Stimulated activated CD4-positive, alpha-beta T cell treated with anti-CD3 and anti-CD28 coated beads, Interleukin-12 subunit alpha, Interleukin-12 subunit beta, amount 100 ng/mL, for 4 hours (primary cell): ENCODE measurements at regions not wholly inside any gene's neighbourhood (a gene's known extent, or its start where the extent isn't known, plus 50 kb on each side); places are given as distances from the start of the nearest gene placed in this dataset.

ENCODE experiments used
- DNase-seq: peaks from one replicate; pipeline ENCODE4 v3.0.0-alpha.2; 2020

DNA sequence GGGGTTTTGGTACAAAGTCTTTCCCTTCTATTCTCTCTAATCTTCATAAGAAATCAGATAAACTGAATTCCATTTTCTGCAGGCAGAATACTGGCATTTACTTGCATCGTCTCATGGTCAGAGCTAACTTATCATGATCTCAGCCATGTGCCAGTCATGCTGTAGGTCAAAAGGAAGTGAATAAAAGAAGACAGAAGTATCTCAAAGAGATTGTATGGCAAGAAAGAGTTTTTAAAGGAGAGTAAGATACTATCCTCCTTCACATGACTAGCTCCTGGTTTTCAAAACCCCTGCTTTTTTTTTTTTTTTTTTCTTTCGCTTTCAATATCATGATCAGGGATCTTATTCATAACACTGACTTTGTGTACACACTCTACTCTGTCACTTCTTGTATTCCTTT is 398.3 kb downstream of the C6orf118 start:
- DNase-seq = no peak

DNA sequence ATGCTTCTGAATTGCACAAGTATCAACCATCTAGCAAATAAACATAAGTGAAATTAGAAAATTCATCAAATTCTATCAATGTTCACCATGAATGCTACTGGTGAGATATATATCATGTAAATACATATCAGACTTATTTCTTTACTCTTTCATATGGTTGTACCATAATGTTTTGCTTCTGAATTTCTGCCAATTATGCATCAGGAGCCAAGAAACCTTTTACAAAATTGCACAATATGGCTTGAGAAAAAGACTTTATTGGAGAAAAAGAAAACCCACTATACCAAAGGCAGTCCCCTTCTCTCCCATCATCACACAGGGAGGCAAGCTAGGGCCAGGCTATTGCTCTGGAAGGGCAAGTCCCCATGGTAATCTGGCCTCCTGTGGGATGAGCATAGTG is 402.6 kb downstream of the C6orf118 start:
- DNase-seq = no peak

- DNase-seq = no peak
Measured at GRCh38 chr6:164905311-164905710, 404.1 kb downstream of the C6orf118 start.

- no peak for DNase-seq
Measured at GRCh38 chr6:164898412-164898811, 411.0 kb downstream of the C6orf118 start.

DNA sequence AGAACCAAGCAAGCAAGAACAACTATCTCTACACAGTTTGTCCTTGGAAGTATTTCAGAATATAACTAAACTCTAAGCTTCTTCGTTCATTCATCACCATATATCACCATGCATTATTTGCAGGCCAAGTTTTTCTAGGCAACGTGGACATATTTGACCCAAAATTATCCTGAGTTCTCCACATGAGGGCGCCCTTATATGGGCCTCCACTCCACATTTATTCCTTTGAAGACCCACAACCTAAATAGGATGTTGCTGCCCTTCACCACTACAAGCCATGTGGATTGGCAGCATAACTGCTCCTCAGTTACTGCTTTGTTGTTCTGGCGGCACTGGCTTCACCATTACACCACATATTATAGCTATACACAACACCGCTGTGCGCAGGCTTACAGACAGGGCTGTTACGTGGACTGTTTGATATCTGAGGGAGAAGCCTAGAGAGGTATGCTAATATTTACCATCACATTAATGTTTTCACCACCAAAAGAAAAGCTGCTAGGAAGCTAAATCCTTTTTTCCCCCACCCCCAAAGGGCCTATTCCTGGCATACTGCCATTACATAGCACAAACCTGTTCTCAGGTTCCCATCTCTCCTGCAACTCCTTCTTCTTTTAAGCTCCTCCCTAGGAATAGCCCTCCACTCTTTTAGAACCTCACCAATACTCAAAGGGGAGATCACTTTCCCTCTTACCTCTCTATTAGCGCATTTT is 411.7 kb downstream of the C6orf118 start:
- DNase-seq = no peak

GRCh38 chr6:164889980-164890379 is 419.4 kb downstream of the C6orf118 start:
- no peak for DNase-seq

DNA sequence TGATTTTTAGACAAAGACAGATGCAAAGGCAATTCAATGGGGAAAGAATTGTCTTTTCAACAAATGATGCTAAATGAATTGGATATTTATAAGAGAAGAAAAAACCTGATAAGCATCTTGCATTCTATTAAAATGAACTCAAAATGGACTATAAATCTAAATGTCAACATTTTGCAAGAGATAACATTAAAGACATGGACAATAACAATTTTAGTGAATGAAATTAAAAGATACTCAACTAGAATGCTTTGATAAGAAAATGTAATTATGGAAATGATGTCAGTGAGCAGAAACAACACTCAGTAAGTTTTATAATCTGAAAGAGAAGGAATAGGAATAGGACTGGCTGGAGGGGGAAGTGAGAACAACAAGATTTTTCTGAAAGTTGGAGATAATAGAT is 421.7 kb downstream of the C6orf118 start:
- DNase-seq = no peak

DNA sequence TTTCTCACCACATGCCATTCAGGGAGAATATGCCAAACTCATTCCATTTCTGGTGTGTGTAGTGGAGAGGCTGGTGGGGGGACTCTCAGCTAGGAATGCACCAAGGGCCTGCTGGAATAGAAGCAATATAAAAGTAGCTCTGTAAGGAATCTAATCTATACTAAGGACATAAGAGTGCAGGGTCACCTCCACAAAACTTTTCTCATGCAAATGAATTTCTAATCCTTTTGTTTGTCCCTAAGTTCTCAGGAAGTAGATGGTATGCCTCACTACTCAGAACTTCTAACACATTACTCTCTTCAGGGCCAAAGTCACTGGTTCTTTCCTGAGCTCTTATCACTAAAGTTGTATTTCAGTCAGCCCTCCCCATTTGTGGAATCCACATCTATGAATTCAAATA is 427.2 kb downstream of the C6orf118 start:
- no peak for DNase-seq

- DNase-seq = no peak
Measured at GRCh38 chr6:164871783-164872182, 437.6 kb downstream of the C6orf118 start.

GRCh38 chr6:164870164-164870563 is 439.2 kb downstream of the C6orf118 start:
- no peak for DNase-seq

GRCh38 chr6:164861967-164862366 is 447.4 kb downstream of the C6orf118 start:
- no peak for DNase-seq

DNA sequence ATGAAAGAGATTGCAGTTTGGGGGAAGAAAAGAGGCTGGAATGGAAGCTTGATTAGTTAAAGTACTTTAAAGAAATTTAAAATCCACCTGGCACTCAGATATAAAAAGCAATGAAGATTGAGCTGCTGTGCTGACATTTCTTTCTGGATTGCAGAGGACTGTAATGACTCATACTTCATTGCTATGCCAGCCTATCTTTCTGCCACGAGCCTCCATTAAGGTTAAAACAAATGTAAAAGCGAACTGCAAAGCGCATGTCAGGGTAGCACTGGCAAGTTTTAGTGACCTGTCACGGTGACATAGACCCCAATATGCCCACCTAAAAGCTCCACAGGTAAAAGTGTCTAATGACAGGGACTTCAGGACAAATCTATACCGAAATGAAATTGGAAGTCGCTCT is 449.6 kb downstream of the C6orf118 start:
- DNase-seq = no peak

GRCh38 chr6:164856138-164856537 is 453.3 kb downstream of the C6orf118 start:
- DNase-seq = no peak

DNA sequence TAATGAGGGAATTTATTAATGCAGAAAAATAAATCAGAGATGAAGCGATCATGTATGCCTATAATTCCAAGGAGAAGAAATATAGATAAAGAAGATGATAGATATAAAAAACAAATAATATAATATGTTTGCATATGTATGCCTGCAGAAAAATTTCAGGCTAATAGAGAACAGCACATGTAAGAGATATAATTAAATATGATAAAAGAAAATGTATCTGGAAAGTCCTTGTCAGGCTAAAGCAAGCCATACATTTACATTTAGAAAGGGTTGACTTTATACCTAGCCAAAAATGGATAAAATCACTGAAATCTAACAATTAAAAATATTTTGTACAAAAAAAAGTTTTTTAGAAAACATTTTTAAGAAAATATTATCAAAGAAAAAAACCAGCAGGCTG is 454.1 kb downstream of the C6orf118 start:
- no peak for DNase-seq

- DNase-seq = no peak
Measured at GRCh38 chr6:164854526-164854925, 454.9 kb downstream of the C6orf118 start.

GRCh38 chr6:164845773-164846172 is 463.6 kb downstream of the C6orf118 start:
- DNase-seq = no peak

DNA sequence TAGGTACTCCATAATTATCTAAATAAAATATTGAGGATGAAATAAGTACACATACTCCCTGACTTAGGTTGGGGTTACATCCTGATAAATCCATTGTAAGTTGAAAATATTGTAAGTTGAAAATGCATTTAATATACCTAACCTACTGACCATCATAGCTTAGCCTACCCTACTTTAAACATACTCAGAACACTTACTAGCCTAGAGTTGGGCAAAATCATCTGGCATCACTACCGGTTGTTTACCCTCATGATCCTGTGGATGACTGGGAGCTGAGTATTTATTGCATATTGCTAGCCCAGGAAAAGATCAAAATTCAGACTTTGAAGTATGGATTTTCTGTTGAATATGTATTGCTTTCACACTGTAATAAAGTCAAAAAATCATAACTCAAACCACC is 467.3 kb downstream of the C6orf118 start:
- no peak for DNase-seq

DNA sequence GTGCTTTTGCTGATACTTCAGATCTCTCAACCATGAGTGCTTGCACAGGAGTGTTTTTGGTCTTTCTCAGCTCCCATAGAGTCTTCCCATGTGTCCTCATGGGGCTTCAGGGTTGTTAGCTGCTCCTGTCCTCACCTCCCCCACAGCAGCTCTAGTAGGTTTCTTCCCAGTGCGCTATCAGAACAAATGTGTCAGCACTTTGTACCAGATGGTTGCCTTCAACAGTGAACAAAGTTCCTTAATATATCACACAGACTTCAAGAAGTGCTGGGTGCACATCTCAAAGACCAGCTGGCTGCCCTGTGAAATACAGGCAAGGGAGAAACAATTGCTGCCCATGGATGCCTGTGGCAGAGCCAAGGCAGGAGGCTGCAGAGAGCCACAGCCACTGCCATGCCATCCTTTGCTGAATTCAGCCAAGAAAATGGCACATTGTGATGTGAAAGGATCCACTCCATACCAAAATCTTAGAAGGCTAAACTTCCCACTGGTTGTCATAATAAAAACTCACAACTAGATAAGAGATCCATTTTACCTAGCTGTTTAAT is 471.3 kb downstream of the C6orf118 start:
- no peak for DNase-seq

GRCh38 chr6:164836486-164836885 is 472.9 kb downstream of the C6orf118 start:
- no peak for DNase-seq

GRCh38 chr6:164832410-164832809 is 477.0 kb downstream of the C6orf118 start:
- DNase-seq = no peak

GRCh38 chr6:164827537-164827936 is 481.9 kb downstream of the C6orf118 start:
- no peak for DNase-seq

DNA sequence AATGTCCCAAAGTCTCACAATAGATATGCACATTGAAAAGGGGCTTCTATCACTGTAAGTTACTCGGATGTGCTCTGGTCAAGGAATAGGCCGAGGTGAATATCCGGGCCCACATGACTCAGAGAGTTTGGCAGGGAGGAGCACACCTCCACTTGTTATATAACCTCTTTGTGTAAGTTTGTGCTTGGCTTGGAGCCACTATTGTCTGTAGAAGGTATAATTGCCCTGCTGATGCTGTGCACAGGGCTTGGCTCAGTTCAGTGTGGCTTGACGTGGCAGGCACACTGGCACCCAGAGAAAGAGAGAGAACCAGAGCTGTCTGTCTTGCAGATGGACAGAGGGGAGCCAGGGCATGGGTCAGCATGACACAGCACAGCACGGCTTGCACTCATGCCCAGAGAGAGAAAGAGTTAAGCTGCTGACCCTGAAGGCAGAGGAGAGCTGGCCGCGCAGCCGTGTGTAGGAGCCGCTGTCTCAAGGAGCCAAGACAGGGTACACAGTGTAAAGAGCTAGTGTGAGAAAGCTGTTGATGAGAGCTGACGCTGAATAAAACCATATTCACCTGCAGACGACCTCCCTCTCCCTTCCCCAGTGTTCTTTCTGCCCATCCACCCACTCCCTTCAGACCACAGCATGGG is 482.5 kb downstream of the C6orf118 start:
- no peak for DNase-seq

GRCh38 chr6:164825386-164825785 is 484.0 kb downstream of the C6orf118 start:
- no peak for DNase-seq

DNA sequence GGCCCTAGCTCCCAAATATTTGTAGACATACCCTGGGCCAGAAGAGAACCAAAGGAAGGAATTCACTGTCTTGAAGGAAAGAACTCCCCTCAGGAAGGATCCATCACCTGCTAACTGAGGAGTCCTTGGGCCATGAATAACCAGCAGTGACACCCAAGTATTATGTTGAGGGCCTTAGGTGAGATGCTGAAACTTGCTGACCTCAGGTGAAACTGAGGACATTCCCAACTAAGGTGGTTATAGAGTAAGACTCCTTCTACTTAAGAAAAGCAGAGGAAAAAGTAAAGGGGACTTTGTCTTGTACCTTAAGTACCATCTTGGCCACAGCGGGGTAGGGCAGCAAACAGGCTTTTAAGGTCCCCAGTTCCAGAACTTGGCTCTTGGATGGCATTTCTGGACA is 491.7 kb downstream of the C6orf118 start:
- no peak for DNase-seq

DNA sequence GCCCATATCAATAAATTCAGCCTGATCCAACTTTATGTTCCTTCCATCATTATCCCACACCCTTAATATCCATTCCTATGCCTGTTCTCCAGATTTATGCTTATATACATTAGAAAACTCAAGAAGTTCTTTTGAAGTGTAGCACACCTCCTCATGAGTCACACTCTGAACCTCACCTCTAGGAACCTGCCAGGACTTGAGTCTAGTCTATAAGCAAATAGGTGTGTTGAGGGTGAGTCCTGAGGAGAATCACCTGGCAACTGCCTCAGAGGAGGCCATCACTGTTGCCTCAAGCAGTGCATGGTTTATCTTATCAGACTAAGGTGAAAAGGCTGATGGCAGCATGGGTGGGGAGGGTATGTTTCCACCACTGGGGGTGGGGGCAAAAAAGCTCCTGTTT is 496.7 kb downstream of the C6orf118 start:
- no peak for DNase-seq
